OCI-LY7 (cell line): ENCODE measurements at regions not wholly inside any gene's neighbourhood (a gene's known extent, or its start where the extent isn't known, plus 50 kb on each side); places are given as distances from the start of the nearest gene placed in this dataset.

ENCODE experiments used
- CTCF ChIP-seq: fragments of 200-600 bp; sonication (generic); conservative IDR thresholded peaks from 2 replicates; pipeline ENCODE4 v1.5.1; 2014; ENCODE audit warnings: mild to moderate bottlenecking, antibody characterized with exemption, low read length, moderate library complexity, mixed read lengths
- EZH2phosphoT487 ChIP-seq: fragments of 200-600 bp; sonication (generic); IDR thresholded peaks from 2 replicates; pipeline ENCODE4 v1.6.1; 2018; ENCODE audit warnings: low read depth, borderline replicate concordance, mild to moderate bottlenecking, mixed run types, antibody characterized with exemption, low read length, moderate library complexity, mixed read lengths

- no peak for TF ChIP-seq CTCF
- no peak for TF ChIP-seq EZH2phosphoT487
Measured at GRCh38 chr4:171022824-171023230, 790.4 kb upstream of the GALNTL6 start.
